ENCODE measurements at regions not wholly inside any gene's neighbourhood (a gene's known extent, or its start where the extent isn't known, plus 50 kb on each side); places are given as distances from the start of the nearest gene placed in this dataset.

- no peak for TF ChIP-seq SUZ12 (IDR thresholded peaks at IDR 0.05)
- no peak for TF ChIP-seq TARDBP (IDR thresholded peaks at IDR 0.05)
- no peak for TF ChIP-seq SP1 (IDR thresholded peaks at IDR 0.05)
- no peak for TF ChIP-seq ELF4 (IDR thresholded peaks at IDR 0.05)
- no peak for TF ChIP-seq FOXK2 (IDR thresholded peaks at IDR 0.05)
- TF ChIP-seq FOXA1 (IDR thresholded peaks at IDR 0.05), result no peak
Measured at GRCh38 chr16:79943736-79944135, 343.2 kb upstream of the MAF start.
